GM19395 (cell line): ENCODE measurements at regions not wholly inside any gene's neighbourhood (a gene's known extent, or its start where the extent isn't known, plus 50 kb on each side); places are given as distances from the start of the nearest gene placed in this dataset.

Experiments used
- ATAC-seq: cut with Tn5 transposase; IDR thresholded peaks from one replicate; pipeline ENCODE4 v1.9.1; 2021; ENCODE audit warnings: mild to moderate bottlenecking, moderate library complexity; ENCODE audit not compliant: unreplicated experiment

GRCh38 chrX:45358392-45358791 lies 157.7 kb upstream of the DIPK2B start:
- no peak for ATAC-seq

- no peak for ATAC-seq
Measured at GRCh38 chrX:45353456-45353855, 152.8 kb upstream of the DIPK2B start.

- ATAC-seq: no peak
Measured at GRCh38 chrX:45352611-45353010, 151.9 kb upstream of the DIPK2B start.

GRCh38 chrX:45351478-45351877 lies 150.8 kb upstream of the DIPK2B start:
- no peak for ATAC-seq

DNA sequence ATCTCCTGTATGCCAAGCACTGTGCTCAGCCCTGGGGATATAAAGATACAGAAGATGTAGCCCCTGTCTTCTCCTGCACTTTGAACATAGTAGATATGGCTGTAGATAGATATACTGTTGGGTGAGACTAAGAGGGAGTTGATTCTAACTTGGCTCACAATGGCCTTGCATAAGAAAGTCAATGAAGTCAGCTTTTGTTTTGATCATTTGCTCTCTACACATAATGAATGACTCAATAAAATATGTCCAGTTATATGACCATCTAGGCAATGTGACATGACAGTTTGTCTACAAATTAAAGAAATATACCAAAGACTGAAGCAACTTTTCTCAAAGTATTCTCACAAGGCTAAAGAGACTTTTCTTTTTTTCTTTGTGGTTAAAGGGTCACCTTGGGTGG lies 147.6 kb upstream of the DIPK2B start:
- no peak for ATAC-seq

DNA sequence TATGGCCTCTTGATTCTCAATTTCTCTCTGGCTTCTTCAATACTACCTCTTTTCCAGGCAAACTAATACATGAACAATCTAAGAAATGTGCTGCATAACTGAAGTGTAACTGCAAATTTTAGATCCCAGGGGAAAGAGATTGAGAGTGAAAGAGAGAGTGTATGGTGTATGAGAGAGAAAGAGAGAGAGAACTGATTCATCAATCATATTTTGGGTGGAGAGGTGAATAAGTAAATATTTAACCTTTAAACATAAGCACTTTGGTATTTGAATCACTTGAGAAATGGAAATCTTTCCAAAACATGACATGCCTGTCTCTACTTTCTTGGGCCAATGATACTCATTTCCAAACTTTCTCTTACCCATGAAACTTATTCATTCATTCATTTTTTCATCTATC lies 147.2 kb upstream of the DIPK2B start:
- no peak for ATAC-seq

DNA sequence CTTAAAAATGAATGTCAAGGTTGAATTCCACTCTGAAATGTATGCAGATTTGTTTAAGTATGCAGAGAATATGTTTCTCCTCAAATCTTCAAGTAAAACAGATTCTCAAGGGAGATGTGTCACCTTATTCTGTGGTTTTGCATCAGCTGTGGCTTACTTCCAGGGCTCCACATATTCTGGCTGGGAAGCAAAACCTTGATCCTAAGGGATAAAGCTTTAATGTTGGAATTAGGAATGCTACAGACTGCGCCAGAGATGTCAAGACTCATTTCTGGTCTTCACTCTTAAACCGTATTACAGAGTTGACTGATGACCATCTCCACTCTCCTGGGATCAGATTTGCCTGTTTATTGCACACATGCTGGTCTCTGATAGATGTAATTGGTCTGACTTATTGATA lies 143.9 kb upstream of the DIPK2B start:
- no peak for ATAC-seq

DNA sequence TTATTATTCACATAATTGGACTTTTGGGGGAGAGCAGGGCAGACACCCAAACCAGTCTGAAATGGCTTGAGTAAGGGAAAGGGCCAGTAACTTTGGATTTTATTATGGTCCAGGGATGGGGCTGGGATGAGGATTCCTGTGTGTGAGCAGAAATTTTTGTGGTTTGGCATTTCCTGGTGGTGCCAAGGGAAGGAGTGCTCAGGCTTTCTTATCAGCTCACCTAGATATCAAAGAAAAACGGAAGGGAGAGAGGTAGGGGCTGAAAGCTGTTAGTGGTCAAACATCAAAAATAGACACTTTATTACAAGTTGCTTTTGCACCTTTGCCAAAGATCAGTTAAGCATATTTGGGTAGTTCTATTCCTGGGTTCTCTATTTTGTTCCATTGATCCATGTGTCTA lies 128.5 kb upstream of the DIPK2B start:
- ATAC-seq: no peak

DNA sequence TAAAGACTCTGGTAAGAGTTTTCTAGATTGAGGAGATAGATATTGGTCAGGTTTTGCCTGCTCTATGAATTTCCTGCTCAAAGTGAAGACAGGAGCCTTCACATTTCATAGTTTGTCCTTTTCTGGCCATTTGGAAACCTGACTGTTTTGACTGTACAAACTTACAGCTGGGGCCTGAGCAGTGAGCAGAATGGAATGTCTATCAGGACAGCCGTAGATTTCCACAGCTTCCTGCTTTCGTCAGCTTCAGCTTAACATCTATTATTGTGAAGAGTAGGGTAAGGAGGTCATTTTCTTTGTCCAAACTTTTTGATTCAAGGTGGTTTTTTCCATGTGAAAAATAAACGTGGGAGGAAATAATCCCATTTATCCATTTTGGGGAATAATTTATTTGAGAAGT lies 124.3 kb upstream of the DIPK2B start:
- no peak for ATAC-seq

GRCh38 chrX:45323387-45323786 lies 122.7 kb upstream of the DIPK2B start:
- no peak for ATAC-seq

DNA sequence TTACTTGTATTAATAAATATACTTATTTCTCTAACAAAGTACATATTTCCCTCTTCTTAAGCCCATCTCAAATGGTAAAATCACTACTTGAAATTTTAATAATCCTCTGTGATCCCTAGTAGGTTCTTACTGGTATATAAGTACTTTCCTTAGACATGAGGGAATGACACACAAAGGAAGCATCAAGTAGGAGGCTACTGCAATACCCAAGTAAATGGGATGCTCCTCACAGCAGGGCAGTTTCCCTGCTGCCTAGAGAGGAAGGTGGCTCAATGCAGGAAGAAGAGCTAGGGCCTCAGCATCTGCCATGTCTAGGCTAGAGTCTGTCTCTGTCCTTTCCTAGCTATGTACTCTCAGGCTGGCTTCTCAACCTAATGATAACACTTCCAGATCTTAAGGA lies 122.1 kb upstream of the DIPK2B start:
- ATAC-seq: no peak

DNA sequence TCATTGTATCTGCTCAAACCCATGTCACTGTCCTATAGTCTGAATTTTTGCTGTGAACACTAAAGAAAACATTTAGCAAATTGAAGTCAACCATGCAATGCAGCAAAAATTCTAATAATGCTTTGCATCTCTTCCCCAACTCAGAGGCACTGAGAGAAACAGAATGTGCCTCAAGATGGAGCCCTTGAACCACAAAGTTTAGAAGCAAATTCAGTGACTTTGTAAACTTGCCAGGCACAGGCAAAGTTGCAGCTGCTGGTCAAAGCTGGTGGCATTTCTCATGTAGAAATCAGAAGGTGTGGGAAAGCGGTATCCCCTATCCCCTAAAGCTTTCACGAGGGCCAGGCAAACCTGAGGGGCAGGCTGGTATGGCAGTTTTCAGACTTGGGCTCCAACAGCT lies 121.7 kb upstream of the DIPK2B start:
- ATAC-seq: no peak

- ATAC-seq: no peak
Measured at GRCh38 chrX:45320191-45320590, 119.5 kb upstream of the DIPK2B start.

GRCh38 chrX:45309801-45310200 lies 109.1 kb upstream of the DIPK2B start:
- ATAC-seq: no peak

DNA sequence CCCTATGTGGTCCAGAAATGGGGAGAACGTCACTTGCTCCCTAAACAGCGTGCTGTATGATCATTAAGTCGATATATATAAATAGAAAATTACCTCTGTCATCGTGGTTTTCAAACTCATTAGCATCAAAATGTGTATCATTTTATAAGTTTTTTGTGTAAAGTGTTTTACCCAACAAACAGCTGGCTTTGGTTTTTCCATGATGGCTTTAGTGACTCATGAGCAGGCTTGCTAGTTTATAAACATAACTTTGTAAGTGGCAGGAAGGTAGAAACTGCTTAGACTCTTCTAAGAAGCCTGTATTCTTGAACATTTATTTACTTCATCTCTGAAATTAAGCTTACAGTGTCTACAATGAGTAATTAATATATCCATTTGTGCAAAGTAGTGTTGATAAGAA lies 108.4 kb upstream of the DIPK2B start:
- ATAC-seq: no peak

- ATAC-seq: no peak
Measured at GRCh38 chrX:45306794-45307193, 106.1 kb upstream of the DIPK2B start.

DNA sequence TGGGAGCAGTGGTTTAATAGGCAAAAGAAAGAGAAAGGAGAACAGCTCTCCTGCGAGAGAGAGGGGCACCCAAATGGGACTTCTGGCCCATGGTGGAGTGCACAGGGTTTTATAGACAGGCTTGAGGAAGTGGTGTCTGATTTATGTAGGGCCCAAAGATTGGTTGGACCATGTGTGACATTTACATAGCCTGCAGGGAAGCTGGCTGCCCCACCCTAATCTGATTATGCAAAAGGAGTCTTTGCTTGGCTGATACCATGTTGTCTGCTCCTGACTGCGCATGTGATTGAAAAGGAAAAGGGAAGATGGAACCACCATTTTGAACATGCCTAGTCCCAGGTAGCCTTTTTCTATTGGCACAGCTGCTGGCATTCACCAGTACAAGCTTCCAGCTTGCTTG lies 100.0 kb upstream of the DIPK2B start:
- ATAC-seq: no peak

DNA sequence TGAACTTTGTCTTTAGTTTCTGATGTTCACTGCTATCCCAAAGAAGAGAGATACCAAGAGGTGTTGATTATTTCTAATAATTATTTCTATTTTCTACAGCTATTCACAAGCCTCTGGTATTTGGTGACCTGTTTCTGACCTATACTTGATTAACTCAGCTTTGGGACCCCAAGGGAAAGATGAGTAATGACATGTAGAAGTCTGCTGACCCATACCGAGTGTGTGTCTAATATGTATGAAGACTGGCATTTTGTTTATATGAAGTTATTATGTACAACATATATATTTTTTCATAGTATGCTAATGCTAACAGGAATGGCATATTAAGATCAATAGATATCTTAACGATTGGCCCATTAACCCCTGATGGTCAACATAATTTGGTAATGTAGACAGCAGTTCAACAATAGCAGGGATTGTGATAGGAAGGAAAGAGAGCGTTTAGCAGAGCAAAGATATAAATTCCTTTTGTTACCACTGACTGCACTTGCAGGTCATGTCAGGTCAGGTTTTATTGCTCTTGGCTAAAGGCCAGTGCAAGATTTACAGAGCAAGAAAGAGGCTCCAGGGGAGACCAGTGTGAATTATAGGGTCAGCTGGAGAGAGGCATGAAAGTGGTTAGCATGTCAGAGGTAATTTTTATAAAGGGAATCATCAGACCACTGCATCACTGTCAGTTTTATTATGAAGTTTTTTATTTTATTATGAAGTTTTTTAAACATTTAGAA lies 94.7 kb upstream of the DIPK2B start:
- ATAC-seq: no peak

DNA sequence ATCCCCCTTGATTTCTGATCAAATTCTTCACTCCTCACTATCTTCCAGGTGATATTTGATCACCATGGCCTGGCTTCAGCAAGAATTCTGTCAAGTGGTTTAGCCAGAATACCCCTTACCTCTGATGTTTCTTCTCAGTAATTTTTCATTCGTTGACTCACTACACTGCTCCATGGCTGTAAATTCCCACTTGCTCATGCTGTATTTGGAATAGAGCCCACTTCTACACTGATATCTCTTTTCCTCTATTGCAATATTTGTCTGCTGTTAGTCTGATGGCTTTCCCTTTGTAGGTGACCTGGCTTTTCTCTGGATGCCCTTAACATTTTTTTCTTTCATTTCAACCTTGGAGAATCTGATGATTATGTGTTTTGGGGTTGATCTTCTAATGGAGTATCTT lies 73.9 kb upstream of the DIPK2B start:
- ATAC-seq: no peak

- no peak for ATAC-seq
Measured at GRCh38 chrX:45267007-45267406, 66.3 kb upstream of the DIPK2B start.

DNA sequence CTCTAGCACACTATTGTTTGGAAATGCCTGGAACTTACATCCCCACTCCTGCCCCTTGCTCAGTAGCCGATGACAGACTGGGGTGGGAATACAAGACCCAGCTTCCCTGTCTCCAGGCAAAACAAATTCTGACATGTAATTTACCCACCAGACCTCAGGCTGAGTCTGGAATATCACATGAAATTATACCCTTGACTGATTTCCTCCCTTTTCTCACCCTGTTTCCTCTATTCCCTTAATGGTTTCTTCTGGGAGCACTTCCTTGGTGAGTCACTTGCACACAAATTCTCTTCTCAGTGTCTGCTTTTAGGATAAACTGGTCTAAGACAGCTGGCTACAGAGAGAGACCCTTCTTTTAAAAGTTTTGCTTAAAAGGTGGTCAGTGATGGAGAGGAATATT lies 65.8 kb upstream of the DIPK2B start:
- ATAC-seq: no peak

DNA sequence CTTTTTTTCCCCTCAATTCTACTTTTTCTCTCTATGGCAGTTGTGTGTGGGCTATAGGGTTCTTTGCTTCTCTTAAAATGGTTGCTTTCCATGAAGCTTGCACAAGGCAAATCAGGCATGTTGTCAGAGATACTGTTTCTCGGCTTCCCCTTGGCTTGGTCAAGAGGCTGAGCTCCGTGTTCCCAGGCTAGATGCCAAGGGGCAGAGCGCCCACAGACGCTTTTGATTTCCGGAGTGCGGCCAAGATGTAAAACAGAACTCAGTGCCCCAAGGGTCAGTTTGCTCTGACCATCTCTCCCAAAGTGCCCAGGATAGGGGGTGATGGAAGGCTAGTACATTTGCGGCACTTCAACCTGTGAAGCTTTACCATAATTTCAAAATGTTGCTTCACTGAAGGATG lies 64.2 kb upstream of the DIPK2B start:
- no peak for ATAC-seq

DNA sequence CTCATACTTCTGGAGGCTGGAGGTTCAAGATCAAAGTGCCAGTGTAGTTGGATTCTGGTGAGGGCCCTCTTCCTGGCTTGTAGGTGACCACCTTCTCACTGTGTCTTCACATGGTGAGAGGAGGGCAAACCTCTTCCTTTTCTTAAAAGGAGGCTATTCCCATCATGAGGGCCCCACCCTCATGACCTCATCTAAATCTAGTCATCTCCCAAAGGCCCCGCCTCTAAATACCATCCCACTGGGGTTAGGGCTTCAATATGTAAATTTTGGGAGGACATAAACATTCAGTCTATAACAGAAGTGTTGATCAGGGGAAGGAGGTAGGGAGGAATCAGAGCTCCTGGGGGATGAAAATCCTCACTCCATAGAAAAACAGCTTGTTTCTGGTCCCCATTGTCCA lies 60.8 kb upstream of the DIPK2B start:
- ATAC-seq: no peak
